Uterus (tissue), 2 donors: ENCODE measurements at regions not wholly inside any gene's neighbourhood (a gene's known extent, or its start where the extent isn't known, plus 50 kb on each side); places are given as distances from the start of the nearest gene placed in this dataset.

Experiments used
- CTCF ChIP-seq, 4 experiments: fragments of 200-600 bp in 2 of 4; fragments of 450-650 bp in 2 of 4; sonication (generic) in 2 of 4; IDR thresholded peaks; one replicate each; pipeline ENCODE4 v1.5.1; 2016 to 2019; ENCODE audit warnings: antibody characterized with exemption in 4 of 4, mild to moderate bottlenecking in 2 of 4, moderate library complexity in 1 of 4
- POLR2A ChIP-seq, 2 donors: fragments of 450-650 bp; IDR thresholded peaks; one replicate each; pipeline ENCODE4 v1.6.1; 2016; ENCODE audit warnings: antibody characterized with exemption in 2 of 2, mild to moderate bottlenecking in 1 of 2, moderate library complexity in 1 of 2

DNA sequence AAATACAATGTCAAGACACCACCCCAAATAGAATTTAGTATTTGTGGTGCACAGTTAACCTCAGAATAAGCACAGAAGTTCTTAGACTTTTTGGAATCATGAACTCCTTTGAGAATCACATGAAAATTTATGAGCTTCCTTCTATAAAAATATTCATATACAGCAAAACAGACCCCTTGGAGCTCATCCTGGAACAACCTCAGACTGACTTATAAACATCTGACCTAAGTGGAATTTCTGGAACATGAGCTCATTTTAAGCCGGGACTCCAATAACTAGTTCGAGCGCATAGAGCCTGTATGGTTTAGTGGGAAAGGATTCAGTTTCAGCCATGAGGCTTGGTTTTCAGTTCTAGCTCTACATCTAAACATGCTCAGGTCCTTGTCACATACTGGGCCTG lies 192.3 kb downstream of the DEPDC1B start:
- TF ChIP-seq CTCF (IDR thresholded peaks at IDR 0.05) (no peak), POLR2A (IDR thresholded peaks at IDR 0.05) (no peak)
